ENCODE measurements at regions not wholly inside any gene's neighbourhood (a gene's known extent, or its start where the extent isn't known, plus 50 kb on each side); places are given as distances from the start of the nearest gene placed in this dataset.
"Not testable (repeated sequence)": the region's sequence is repeated elsewhere in the genome, so short reads cannot be mapped to it uniquely, and the experiment has no call there.

DNA sequence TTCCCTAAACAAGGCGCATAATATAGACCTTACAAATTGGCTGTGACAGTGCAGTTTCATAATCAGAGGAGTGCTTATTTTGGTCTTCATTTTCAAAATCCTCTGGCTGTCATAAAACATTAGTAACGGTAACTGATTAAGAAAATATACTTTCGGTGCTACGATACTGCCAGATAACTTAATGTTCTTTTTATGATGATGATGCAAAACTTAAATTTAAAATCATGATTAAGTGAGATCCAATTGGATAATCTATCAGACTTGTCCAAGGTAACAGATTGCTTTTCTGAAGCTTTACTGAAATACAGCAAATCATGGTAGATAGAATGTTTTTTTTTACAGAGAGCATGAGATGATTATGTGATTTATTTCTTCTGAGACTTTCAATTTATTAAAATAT is 364.2 kb upstream of the CNTN3 start:
- TF ChIP-seq, protein P1, sequence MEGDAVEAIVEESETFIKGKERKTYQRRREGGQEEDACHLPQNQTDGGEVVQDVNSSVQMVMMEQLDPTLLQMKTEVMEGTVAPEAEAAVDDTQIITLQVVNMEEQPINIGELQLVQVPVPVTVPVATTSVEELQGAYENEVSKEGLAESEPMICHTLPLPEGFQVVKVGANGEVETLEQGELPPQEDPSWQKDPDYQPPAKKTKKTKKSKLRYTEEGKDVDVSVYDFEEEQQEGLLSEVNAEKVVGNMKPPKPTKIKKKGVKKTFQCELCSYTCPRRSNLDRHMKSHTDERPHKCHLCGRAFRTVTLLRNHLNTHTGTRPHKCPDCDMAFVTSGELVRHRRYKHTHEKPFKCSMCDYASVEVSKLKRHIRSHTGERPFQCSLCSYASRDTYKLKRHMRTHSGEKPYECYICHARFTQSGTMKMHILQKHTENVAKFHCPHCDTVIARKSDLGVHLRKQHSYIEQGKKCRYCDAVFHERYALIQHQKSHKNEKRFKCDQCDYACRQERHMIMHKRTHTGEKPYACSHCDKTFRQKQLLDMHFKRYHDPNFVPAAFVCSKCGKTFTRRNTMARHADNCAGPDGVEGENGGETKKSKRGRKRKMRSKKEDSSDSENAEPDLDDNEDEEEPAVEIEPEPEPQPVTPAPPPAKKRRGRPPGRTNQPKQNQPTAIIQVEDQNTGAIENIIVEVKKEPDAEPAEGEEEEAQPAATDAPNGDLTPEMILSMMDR (IDR thresholded peaks at IDR 0.05; ENCODE audit: low read depth, low read length): no peak

DNA sequence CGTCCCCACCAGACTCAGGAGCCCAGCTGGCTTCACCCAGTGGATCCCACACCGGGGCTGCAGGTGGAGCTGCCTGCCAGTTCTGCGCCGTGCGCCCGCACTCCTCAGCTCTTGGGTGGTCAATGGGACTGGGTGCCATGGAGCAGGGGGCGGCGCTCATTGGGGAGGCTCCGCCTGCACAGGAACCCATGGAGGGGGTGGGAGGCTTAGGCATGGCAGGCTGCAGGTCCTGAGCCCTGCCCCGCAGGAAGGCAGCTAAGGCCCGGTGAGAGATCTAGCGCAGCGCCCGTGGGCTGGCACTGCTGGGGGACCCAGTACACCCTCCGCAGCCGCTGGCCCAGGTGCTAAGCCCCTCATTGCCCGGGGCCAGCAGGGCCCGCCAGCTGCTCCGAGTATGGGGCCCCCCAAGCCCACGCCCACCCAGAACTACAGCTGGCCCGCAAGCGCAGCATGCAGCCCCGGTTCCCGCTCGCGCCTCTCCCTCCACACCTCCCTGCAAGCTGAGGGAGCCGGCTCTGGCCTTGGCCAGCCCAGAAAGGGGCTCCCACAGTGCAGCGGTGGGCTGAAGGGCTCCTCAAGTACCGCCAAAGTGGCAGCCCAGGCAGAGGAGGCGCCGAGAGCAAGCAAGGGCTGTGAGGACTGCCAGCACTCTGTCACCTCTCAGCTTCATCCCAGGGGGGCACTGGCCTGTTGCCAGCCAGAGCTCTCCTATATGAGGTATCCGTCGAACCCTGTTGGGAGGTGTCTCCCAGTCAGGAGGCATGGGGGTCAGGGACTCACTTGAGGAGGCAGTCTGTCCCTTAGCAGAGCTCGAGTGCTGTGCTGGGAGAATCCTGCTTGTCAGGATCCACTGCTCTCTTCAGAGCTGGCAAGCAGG is 370.8 kb upstream of the CNTN3 start:
- H3K4me3 ChIP-seq (ENCODE audit: low read depth, low read length): not testable (repeated sequence)

More for the DNA sequence above, 364.2 kb upstream of the CNTN3 start:
- no peak overlapping the region for H3K4me3 ChIP-seq (ENCODE audit: low read depth, low read length)

- no peak overlapping the region for H3K4me3 ChIP-seq (ENCODE audit: low read depth, low read length)
- TF ChIP-seq, protein P1 (IDR thresholded peaks at IDR 0.05; ENCODE audit: low read depth, low read length): no peak
Measured at GRCh38 chr3:74988095-74988494, 373.6 kb upstream of the CNTN3 start.

DNA sequence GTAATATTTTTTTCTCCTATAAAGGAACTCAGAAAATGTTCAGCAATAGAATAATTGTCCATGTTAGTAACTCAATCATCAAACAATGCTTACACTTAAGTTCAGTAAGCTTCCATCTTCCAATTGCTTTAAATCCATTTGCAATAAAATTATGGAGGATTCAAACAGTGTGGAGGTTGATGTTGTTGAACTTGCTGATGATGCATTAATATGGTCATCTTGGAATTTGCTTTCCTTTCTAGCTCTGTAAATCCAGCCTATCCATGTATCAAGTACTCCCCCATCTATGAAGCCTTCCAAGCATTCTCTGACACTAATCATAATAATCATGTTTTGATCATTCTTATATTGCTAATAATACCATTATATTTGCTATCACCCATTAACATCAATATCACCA is 378.4 kb upstream of the CNTN3 start:
- TF ChIP-seq, protein P1 (IDR thresholded peaks at IDR 0.05; ENCODE audit: low read depth, low read length): no peak

DNA sequence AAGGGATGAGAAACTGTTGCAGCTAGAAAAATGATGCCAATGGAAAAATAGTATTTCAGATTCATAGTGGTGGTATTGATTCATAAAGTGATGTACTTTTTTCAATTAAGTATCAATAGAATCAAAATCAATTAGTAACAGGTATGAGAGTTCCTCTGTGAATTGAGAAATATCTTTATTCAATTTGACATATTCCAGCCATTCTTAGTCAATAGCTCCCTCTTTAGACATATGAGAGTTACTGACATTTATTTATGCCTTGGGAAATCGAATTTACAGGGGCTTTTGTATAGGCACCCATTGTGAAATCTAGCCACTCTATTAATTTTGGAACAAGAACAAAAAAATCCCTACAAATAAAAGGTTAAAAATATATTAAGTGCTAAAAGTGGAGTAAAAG is 386.9 kb upstream of the CNTN3 start:
- TF ChIP-seq, protein P1 (IDR thresholded peaks at IDR 0.05; ENCODE audit: low read depth, low read length): no peak

More for the DNA sequence above, 378.4 kb upstream of the CNTN3 start:
- H3K4me3 ChIP-seq (ENCODE audit: low read depth, low read length): no peak overlapping the region

GRCh38 chr3:75012791-75013331 is 398.4 kb upstream of the CNTN3 start:
- no peak overlapping the region for H3K4me3 ChIP-seq (ENCODE audit: low read depth, low read length)
- TF ChIP-seq, protein P1 (IDR thresholded peaks at IDR 0.05; ENCODE audit: low read depth, low read length): no peak

More for the DNA sequence above, 386.9 kb upstream of the CNTN3 start:
- H3K4me3 ChIP-seq (ENCODE audit: low read depth, low read length): no peak overlapping the region

DNA sequence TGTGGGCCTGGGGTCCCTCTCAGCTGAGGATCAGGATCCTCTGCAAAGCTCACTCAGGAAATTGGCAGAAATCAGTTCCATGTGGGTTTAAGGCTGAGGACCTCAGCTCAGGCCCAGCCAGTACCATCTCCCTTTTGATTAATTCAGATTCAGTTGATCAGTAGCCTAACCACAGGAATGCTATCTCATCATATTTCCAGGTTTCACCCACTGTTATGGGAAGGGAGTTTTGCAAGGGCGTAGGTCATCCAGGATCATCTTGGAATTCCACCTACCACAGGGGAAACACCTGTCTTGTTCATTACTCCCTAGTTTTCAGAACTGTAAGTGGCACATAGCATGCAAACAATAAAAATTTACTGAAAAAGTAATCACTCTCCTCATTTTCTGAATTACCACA is 399.5 kb upstream of the CNTN3 start:
- no peak overlapping the region for H3K4me3 ChIP-seq (ENCODE audit: low read depth, low read length)
- TF ChIP-seq, protein P1 (IDR thresholded peaks at IDR 0.05; ENCODE audit: low read depth, low read length): no peak

Data from WI38 (cell line).